ENCODE measurements at regions not wholly inside any gene's neighbourhood (a gene's known extent, or its start where the extent isn't known, plus 50 kb on each side); places are given as distances from the start of the nearest gene placed in this dataset.
"Not testable (repeated sequence)": the region's sequence is repeated elsewhere in the genome, so short reads cannot be mapped to it uniquely, and the experiment has no call there.

DNA sequence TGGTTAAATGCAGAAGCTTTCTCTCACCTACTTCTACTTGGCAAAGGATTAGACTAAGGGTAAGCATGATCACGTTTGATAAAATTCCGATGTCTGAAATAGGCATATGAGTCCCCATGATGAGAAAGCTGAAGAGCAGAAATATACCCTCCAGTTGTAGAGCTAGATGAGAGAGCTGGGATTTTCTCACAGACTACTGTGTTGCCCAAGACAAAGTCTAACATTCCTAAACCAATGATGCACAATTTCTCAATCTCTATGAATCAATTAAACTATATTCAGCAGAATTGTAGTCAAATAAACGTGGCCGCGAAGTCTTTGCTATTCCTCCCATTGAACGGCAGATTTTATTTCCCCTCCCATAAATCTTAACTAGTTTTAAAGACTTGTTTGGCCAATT lies 699.2 kb downstream of the KCNT2 start:
- DNase-seq = no peak

DNA sequence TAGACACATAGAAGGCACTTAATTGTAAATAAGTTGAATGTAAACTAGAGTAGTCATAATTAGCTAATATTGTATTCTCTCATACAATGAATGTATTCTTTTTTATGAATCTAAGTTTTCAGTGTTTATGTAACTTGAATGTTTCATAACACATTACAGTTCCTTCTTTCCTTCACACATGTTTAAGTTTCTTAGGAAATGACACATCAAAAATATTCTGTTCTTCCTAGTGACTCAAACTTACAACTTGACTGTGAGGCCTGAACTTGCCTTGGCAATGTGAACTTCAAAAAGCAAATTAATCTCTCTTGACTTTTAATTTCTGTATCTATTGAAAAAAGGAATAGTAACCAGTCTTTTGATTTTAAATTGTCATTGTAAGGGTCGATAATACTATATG lies 700.1 kb downstream of the KCNT2 start:
- DNase-seq = no peak

DNA sequence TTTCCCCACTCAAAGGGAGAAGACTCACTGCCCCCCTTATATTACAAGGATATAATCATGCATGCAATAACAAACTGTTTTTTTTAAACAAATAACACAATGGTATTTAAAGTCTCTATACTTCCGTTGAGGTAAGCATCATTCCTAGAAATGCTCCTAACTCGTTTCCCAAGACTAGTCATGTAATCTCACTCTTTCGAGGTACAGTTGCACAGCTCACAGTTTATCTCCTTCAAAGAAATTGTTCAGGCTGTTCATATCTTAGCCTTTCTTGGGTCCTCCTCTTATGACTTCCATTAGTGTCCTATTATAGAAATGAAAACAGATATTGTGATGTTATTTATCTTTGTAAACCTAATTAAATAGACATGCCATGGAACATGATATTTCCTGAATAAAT lies 705.0 kb downstream of the KCNT2 start:
- no peak for DNase-seq

DNA sequence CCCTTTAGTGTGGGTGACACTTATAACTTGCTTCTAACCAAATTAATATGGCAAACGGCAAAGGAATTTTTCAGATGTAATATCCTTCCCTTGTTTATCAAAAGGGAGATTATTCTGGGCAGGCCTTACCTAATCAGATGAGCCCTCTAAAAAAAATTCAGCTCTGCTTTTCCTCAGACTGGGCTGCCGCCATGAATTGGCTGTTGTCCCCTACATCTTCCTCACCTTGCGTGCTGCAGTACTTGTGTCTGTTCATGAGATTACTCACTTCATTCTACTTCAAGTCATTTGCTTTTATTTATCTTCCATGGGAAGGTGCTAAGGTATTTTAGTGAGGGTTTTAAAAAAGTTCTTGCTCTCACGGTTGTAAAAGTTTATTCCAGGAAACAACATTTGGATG lies 705.5 kb downstream of the KCNT2 start:
- DNase-seq = no peak

DNA sequence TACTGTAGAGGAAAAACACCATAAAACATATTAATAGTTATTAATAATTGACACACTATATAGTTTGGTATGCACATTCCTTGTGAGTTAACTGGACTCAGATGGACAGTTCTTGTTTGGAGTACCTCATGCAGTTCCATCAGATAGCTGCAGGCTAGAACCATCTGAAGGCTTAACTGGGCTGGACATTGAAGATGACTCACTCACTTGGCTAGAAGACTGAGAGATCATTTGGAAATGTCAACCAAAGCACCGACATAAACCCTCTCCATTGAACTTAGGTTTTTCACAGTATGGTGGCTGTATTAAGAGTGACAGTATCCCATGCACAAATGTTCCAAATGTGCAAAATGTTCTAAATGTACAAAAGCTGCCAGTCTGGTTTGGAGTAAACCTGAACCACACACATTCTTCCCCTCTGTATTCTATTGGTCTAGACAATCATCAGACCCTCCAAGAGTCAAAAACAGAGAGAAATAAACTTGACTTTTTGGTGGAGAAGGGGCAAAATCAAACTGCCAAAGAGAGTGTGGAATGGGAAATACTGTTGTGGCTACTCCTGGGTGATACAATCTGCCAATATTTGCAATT lies 708.4 kb downstream of the KCNT2 start:
- DNase-seq = no peak

DNA sequence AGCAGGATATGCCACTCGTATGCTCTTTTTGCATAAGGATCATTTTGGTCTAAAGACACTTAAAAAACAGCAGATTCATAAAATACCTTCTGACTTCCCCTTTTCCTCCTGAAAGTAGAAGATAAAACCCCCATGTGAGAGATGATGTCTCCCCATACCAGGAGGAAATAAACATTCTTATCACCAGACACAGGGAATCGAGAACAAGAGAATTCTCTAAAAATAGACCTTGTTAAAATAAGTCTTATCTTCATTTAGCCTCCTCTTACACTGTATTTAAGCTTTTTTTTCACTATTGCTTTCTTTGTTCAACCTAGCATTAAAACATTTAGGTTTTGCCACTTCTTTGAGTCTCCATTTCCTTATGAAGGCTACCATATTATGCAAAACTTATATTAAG lies 709.3 kb downstream of the KCNT2 start:
- no peak for DNase-seq

DNA sequence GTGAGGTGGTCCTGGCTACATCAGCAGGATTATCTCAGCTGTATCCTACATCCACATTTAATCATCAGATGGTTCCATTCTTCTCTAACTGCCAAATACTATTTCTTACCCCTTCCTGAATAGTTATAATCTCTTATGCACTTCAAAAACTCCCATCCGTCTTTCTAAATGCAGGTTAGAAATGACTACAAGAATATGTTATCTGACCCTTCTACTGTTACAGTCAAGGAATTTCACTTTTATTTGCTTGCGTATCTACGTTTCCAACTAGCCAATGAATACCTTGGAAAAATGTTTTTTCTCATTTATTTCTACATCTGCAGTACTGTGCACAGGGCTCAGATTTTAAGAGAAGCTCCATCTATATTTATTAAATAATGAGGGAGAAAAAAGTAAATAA lies 709.9 kb downstream of the KCNT2 start:
- no peak for DNase-seq

DNA sequence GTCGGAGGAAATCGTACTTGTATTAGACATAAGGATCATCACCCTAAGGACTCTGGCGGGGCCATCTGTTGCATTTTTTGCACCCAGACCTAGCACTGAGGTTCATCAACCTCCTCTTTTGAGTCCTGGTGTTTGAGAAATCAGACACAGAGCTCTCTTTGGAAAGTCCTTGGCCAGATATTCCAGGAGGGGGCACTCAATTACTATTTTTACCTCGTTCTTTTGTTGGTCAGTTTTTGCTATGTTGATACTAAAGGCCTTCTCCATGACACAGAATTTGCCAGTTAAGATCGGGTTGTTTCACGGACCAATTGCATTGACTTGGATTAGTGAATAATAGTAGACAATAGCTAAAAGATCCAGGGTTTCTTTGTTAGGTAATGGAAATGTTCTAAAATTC lies 711.2 kb downstream of the KCNT2 start:
- no peak for DNase-seq

DNA sequence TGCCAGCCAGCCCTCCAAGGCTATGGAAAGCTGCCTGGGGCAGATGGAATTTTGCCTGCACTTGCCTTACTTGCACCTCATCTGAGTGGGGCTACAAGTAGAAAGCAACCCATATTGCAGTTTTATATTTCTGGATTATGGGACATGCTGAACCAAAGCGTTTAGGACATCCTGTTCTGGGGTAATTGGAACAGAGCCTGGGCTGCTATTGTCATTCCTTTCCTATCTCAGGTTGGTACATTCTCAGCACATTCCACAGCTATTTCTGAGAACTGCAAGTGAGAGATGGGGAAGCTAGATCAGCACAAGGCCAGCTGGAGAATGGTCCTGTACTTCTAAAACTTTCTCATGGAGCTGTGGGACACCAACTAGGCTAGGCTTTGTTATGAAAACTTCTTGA lies 713.8 kb downstream of the KCNT2 start:
- no peak for DNase-seq

DNA sequence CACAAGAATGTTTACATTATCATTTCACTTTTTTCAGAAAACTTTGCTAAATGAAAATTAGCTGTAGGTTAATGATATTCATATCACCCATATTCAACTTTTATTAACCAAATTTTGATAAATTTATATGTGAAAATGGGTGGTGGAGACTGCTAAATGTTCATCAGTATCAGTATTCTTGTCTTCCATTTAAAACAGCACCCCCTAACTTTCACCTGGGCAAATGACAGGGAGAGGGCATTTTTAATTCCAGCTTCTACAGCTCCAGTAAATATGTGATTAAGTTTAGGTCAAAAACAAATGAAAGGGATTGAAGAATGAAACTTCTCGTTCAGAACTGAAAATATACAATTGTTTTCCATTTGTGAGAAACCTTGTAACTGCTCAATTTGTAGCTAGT lies 722.2 kb downstream of the KCNT2 start:
- DNase-seq = no peak

DNA sequence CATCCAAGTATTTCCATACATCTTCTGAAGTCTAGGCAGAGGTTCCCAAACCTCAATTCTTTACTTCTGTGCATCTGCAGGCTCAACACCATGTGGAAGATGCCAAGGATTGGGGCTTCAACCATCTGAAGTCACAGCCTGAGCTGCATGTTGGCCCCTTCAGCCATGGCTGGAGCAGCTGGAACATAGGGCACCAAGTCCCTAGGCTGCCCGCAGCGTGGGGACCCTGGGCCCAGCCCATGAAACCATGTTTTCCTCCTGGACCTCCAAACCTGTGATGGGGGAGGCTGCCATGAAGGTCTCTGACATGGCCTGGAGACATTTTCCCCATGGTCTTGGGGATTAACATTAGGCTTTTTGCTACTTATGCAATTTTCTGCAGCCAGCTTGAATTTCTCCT lies 729.8 kb downstream of the KCNT2 start:
- DNase-seq = no peak

DNA sequence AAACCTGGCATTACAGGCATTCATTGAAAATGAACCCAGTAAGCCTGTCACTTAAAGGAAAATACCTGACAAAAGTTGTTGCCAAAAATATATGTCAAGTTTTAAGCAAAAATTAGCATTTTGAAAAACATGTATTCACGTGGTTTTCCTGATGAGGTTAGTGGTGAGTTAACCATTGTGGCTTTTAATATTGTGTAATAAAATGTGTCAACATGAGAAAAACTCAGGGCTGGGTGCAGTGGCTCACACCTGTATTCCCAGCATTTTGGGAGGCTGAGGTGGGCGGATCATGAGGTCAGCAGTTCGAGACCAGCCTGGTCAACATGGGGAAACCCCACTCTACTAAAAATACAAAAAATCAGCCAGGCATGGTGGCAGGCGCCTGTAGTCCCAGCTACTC lies 731.4 kb downstream of the KCNT2 start:
- no peak for DNase-seq

DNA sequence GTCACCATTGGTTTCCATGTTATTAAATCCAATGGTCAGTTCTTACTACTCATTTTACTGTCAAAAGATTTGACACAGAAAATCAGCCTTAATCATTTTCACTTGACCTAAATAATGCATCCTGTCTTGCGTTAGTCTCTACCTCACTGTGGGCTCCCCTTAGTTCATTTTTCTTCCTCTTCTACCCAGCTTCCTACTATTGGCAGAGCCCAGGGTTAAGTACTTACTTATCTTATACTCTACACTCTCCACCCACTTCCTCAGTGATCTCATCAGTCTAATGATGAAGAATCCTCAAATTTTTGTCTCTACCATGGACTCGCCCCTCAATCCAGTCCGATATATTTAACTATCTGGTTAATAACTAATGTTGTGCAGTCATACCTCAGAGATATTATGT lies 735.9 kb downstream of the KCNT2 start:
- DNase-seq = no peak

DNA sequence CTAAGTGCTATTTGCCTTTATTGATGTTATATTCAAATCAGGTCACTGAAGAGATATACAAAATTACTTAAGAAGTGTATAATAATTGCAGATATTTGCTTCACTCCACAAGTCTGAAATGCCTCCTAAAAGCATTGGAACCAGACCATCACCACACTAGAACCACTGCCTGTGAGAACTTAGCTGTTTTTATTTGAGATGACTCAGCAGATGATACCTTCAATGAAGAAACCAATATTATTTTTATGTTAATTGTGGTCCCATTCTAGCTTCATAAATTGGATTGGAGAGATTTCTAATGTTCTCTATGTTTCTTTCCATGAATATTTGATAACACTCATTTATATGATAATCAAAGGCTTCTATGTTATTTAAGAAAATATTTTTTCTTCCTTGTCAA lies 740.6 kb downstream of the KCNT2 start:
- no peak for DNase-seq

DNA sequence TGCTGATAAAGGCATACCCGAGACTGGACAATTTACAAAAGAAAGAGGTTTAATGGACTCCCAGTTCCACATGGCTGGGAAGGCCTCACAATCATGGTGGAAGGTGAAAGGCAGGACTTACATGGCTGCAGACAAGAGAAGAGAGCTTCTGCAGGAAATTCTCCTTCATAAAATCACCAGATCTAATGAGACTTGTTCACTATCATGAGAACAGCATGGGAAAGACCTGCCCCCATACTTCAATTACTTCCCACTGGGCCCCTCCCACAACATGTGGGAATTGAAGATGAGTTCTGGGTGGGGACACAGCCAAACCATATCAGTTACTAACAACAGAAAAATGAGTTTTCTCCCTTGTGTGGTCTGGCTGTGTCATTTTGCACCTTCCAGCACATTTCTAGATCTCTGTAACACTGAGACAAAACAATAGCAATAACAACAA lies 741.4 kb downstream of the KCNT2 start:
- DNase-seq = no peak

DNA sequence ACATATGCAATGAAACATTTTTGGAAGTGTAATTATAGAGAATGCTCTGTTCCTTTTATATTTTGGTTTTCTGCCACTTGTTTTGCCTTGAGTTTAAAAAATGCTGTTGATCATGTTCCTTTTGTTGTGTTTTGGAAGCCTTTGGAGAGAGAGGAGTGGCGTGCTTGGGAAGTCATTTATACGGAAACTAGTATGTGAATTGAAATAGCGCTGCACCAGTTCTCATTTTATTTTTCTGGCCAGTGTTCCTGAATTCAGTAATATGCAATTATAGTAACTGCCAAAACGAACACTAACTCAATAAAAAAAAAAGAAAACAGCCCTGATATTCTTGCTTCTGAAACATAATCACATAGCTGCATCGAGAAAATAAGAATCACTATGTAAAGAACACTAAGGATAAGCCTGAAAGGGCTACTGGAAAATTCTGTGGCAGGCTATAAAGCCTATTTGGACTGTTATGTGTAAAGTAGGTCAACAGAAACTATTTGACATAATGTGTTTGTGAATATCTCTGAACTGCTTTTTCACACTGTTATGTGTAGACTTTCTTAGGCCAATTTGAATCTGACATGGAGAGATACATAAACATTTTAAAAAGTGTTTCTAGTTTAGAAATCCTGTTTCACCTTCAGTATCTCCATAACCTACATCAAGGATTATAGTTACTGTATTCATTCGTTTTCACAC lies 742.0 kb downstream of the KCNT2 start:
- no peak for DNase-seq

DNA sequence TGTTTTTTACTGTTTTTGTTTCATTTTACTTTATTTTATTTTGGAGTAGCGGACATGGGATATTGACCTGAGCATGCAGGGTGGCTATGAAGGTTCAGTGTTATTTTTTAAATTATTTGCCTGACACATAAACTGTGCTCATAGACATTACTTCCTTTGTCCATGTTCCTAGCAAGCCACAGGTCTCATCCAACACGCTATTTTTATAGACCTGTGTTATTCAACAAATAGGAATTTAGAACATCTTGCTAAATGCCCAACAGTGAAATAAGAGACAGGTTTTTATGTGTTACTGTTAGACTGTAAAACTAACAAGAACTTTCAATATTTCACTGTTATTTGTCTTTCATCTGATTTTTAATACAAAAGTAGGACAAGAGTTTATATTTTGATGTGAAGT lies 756.4 kb downstream of the KCNT2 start:
- no peak for DNase-seq

DNA sequence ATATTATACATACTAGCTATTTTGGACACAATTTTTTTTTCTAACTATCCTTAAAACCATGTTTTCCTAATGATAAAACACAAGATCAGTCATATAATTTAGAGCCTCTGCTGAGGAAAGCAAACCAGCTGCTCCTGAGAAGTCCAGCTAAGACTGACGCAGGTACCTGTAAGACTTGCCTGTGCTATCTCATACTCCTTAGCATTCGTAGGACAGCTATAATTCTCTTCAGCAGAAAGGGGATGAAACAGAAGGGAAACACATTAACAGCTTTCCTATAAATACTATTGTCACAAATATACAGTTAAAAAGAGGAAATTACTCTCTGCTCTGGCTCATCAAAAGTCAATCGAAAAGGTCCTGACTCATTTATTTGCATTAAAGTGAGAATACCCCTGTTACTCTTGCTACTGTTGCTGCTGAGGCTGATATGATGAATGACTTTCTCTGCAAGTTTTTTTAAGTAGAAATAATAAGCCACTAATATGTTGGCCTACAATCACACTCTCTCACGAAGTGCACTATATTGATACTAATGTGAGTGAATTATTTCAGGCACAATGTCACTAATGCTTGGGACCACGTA lies 757.1 kb downstream of the KCNT2 start:
- DNase-seq = no peak

DNA sequence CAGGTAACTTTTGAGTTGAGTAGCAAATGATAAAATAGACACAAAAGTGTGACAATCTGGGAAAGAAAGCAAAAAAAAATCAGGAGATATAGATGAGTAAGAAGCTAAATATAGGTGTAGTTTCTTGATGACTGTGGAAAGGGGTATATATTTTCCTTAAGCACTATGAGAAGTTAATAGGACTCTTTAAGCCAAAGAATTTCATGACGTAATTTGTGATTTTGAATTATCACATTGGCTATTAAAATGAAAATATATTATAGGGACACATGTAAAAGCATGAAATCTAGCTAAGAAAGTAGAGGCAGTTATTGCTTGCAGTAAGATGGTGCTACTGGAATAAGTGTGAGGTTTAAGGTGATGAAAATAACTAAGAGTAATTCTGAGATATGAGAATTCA lies 759.1 kb downstream of the KCNT2 start:
- DNase-seq = no peak

DNA sequence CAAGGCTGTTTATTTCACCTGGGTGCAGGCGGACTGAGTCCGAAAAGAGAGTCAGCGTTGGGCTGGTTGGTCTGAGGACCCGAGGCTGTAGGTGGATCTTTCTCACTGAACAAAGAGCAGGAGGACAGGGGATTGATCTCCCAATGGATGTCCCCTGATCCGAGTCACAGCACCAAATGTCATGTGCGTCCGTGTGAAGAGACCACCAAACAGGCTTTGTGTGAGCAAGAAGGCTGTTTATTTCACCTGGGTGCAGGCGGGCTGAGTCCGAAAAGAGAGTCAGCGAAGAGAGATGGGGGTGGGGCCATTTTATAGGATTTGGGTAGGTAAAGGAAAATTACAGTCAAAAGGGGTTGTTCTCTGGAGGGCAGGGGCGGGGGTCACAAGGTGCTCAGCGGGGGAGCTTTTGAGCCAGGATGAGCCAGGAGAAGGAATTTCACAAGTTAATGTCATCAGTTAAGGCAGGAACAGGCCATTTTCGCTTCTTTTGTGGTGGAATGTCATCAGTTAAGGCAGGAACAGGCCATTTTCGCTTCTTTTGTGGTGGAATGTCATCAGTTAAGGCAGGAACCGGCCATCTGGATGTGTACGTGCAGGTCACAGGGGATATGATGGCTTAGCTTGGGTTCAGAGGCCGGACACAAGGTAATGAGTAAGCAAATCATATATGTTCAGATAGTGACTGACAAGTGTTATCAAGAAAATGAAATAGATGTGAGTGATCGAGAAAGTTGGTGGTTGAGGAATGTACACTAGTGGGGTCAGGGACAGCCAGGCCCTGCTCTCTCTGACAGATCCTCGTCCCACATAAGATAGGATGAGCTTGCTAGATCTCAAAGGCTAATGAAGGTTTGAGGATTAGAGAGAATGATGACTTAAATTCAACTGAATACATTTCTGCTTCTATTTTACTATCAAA lies 760.0 kb downstream of the KCNT2 start:
- not testable (repeated sequence) for DNase-seq

DNA sequence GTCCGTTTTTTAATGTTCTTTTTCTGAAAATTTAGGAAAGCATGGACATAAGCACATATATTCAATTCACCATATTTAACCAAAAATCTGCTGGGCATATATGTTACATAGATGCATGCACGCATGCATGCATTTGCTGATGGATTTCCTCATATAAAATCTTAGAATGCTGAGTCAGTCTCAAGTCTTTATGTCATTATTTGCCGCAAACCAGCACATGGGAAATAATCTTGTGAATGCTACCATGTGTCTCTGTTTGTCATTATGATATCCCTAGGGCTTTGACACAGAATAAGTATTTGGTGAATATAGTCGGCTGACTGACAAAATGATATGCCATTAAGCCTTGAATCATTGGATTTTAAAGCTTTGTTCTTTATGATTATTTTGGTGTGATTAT lies 776.5 kb downstream of the KCNT2 start:
- no peak for DNase-seq

DNA sequence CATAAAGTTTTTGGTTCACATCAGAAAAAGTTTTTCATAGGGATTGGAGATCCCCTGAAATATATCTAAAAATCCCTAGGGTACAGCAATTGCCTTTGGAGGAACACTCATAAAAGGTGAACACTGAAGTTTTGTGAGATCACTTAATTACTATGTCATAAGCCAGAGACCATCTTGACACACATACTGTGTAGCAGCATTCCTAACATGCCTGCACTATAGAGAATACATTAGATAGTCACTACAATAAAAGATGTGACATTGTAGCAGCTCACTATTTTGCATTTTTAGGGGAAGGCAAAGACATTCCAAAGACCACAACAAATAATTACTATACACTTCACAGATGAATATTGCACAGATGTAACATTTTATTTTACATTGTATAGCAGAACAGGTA lies 779.9 kb downstream of the KCNT2 start:
- no peak for DNase-seq

DNA sequence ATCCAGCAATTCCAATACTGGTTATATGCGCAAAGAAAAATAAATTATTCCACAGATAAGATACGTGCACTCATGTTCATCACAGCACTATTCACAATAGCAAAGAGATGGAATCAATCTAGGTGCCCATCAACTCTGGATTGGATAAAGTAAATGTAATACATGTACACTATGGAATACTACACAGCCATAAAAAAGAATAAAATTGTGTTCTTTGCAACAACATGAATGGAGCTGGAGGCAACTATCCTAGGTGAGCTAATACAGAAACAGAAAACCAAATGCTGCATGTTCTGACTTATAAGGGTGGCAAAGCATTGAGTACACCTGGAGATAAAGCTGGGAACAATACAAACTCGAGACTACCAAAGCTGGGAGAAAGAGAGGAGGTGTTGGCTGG lies 787.3 kb downstream of the KCNT2 start:
- no peak for DNase-seq

DNA sequence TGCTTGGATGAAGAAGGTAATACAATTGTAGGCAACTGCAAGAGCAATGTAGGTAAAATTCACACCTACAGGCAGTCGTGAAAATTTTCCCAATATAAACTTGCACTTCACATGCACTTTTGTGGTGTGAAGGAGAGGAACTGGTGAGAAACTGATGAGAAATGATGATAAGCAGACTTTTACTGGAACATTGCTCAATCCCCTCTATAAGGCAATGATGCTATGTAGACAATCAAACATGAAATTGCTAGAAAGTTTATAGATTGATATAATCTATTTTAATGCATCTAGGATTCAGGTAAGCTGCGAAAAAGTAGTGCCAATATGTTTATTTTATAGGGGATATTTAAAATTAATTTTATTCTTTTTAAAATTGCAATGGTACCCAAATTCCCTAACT lies 802.2 kb downstream of the KCNT2 start:
- no peak for DNase-seq

All from femur (tissue), 1 donor.